DOHH2 (cell line): ENCODE measurements at regions not wholly inside any gene's neighbourhood (a gene's known extent, or its start where the extent isn't known, plus 50 kb on each side); places are given as distances from the start of the nearest gene placed in this dataset.

Experiments
- H3F3A ChIP-seq: fragments of 200-600 bp; sonication (generic), shearing (Covaris generic); 2 replicates; pipeline ENCODE4 v1.6.0; 2016; ENCODE audit warnings: antibody characterized with exemption, mild to moderate bottlenecking; ENCODE audit not compliant: control insufficient read depth, insufficient read depth
- H3K27ac ChIP-seq: fragments of 200-600 bp; sonication (generic); 2 replicates; pipeline ENCODE4 v1.5.1; 2014; ENCODE audit warnings: low read depth, mild to moderate bottlenecking, low read length, moderate library complexity
- H3K27me3 ChIP-seq: fragments of 200-600 bp; sonication (generic); 2 replicates; pipeline ENCODE4 v1.6.1; 2014; ENCODE audit warnings: mild to moderate bottlenecking, low read length, mixed read lengths; ENCODE audit not compliant: control insufficient read depth
- H3K36me3 ChIP-seq: fragments of 200-600 bp; sonication (generic); 2 replicates; pipeline ENCODE4 v1.6.1; 2014; ENCODE audit warnings: mild to moderate bottlenecking, low read length, moderate library complexity, mixed read lengths; ENCODE audit not compliant: control insufficient read depth
- H3K4me1 ChIP-seq: fragments of 200-600 bp; sonication (generic); 2 replicates; pipeline ENCODE4 v1.6.1; 2014; ENCODE audit warnings: mild to moderate bottlenecking, low read length, mixed read lengths; ENCODE audit not compliant: control insufficient read depth
- H3K4me2 ChIP-seq: fragments of 200-600 bp; sonication (generic); 2 replicates; pipeline ENCODE4 v1.6.0; 2014; ENCODE audit warnings: mild to moderate bottlenecking, low read length, moderate library complexity
- H3K4me3 ChIP-seq: fragments of 200-600 bp; sonication (generic); 2 replicates; pipeline ENCODE4 v1.5.1; 2014; ENCODE audit warnings: mild to moderate bottlenecking, low read length, mixed read lengths
- H3K79me2 ChIP-seq: fragments of 200-600 bp; sonication (generic); 2 replicates; pipeline ENCODE4 v1.6.1; 2014; ENCODE audit warnings: mild to moderate bottlenecking, low read length, mixed read lengths; ENCODE audit not compliant: control insufficient read depth
- H3K9me2 ChIP-seq: fragments of 200-600 bp; sonication (generic); replicated peaks from 2 replicates; pipeline ENCODE4 v1.6.1; 2014; ENCODE audit warnings: mild to moderate bottlenecking, low read length, mixed read lengths; ENCODE audit not compliant: control insufficient read depth
- H3K9me3 ChIP-seq: fragments of 200-600 bp; sonication (generic); 2 replicates; pipeline ENCODE4 v1.6.1; 2014; ENCODE audit warnings: antibody characterized with exemption, low read length, mixed read lengths; ENCODE audit not compliant: control insufficient read depth, insufficient read depth
- H4K20me1 ChIP-seq: fragments of 200-600 bp; sonication (generic); 2 replicates; pipeline ENCODE4 v1.6.0; 2014; ENCODE audit warnings: low read depth, mild to moderate bottlenecking, antibody characterized with exemption, low read length, moderate library complexity; ENCODE audit not compliant: control insufficient read depth, insufficient read depth
- EZH2phosphoT487 ChIP-seq: fragments of 200-600 bp; sonication (generic); IDR thresholded peaks from 2 replicates; pipeline ENCODE4 v1.6.1; 2017; ENCODE audit warnings: borderline replicate concordance, mild to moderate bottlenecking, antibody characterized with exemption, low read length, moderate library complexity, mixed read lengths
- TF ChIP-seq, protein P1 (sequence below): fragments of 200-600 bp; sonication (generic); IDR thresholded peaks from one replicate; pipeline ENCODE4 v1.5.1; 2014; ENCODE audit warnings: antibody characterized with exemption, mild to moderate bottlenecking, low read depth, low read length; ENCODE audit not compliant: poor library complexity, severe bottlenecking

- Histone ChIP-seq H3K4me3 (no peak overlapping the region), H3K79me2 (no peaks in the 10 kb centered on the region), H4K20me1 (no peaks in the 10 kb centered on the region), H3K9me2 (no peaks in the 10 kb centered on the region), H3K9me3 (no peaks in the 10 kb centered on the region), H3F3A (no peaks in the 10 kb centered on the region), H3K4me2 (no peak overlapping the region), H3K27ac (no peak overlapping the region), H3K27me3 (no peaks in the 10 kb centered on the region), H3K4me1 (no peaks in the 10 kb centered on the region), H3K36me3 (no peaks in the 10 kb centered on the region)
- TF ChIP-seq EZH2phosphoT487, result no peak
- TF ChIP-seq, protein P1, sequence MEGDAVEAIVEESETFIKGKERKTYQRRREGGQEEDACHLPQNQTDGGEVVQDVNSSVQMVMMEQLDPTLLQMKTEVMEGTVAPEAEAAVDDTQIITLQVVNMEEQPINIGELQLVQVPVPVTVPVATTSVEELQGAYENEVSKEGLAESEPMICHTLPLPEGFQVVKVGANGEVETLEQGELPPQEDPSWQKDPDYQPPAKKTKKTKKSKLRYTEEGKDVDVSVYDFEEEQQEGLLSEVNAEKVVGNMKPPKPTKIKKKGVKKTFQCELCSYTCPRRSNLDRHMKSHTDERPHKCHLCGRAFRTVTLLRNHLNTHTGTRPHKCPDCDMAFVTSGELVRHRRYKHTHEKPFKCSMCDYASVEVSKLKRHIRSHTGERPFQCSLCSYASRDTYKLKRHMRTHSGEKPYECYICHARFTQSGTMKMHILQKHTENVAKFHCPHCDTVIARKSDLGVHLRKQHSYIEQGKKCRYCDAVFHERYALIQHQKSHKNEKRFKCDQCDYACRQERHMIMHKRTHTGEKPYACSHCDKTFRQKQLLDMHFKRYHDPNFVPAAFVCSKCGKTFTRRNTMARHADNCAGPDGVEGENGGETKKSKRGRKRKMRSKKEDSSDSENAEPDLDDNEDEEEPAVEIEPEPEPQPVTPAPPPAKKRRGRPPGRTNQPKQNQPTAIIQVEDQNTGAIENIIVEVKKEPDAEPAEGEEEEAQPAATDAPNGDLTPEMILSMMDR, result no peak
Observed at GRCh38 chr17:14845591-14846281, 419.4 kb downstream of the PMP22 start.

GRCh38 chr17:14843086-14843795 lies 421.9 kb downstream of the PMP22 start:
- no peaks in the 10 kb centered on the region for H3K9me2 ChIP-seq

DNA sequence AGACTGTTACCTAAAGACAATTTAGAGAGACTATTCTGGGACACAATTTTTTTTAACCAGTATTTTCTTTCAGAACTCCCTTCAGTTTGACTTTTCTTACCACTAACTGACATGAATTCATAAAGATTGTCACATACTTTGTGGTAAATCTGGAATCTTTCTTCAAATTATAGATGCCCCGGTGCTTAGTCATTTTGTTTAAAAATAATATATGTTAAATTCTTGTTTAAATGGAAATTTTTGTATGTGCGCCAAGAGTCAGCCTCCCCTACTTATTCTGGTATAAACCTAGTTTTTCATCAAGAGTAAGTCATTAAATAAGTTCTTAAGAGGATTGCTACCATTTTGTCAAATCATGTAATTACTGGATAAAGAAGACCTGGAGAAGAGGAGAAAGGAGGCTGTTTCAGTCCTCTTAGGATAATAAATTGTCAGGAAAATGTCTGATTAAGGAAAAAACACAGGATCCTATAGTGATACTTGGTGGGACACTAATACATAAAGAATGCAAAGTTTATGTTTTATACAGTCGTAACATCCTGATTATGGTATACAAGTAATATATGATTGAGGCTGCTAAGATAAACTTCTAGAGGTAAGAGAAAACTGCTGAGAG lies 424.4 kb downstream of the PMP22 start:
- no peak overlapping the region for H3K4me3 ChIP-seq
- H3K27ac ChIP-seq, result no peak overlapping the region
- no peaks in the 10 kb centered on the region for H3K4me1 ChIP-seq
- no peaks in the 10 kb centered on the region for H3K36me3 ChIP-seq
- no peaks in the 10 kb centered on the region for H4K20me1 ChIP-seq
- H3K79me2 ChIP-seq, result no peaks in the 10 kb centered on the region
- peaks cover 6% of the 10 kb centered on the region; the same call in 1 of the 2 replicates for H3K9me3 ChIP-seq
- no peaks in the 10 kb centered on the region for H3K27me3 ChIP-seq
- H3K4me2 ChIP-seq, result no peak overlapping the region
- TF ChIP-seq EZH2phosphoT487, result no peak
- TF ChIP-seq, protein P1, result no peak
- no peaks in the 10 kb centered on the region for H3K9me2 ChIP-seq
- no peaks in the 10 kb centered on the region for H3F3A ChIP-seq

More at GRCh38 chr17:14843086-14843795, 421.9 kb downstream of the PMP22 start:
- Histone ChIP-seq H3K9me3 (no peaks in the 10 kb centered on the region), H3F3A (no peaks in the 10 kb centered on the region), H3K36me3 (no peaks in the 10 kb centered on the region), H4K20me1 (no peaks in the 10 kb centered on the region), H3K4me3 (no peak overlapping the region), H3K27ac (no peak overlapping the region), H3K4me1 (no peaks in the 10 kb centered on the region), H3K79me2 (no peaks in the 10 kb centered on the region), H3K27me3 (no peaks in the 10 kb centered on the region), H3K4me2 (no peak overlapping the region)
- TF ChIP-seq, protein P1, result no peak
- TF ChIP-seq EZH2phosphoT487, result no peak
